ENCODE measurements at regions not wholly inside any gene's neighbourhood (a gene's known extent, or its start where the extent isn't known, plus 50 kb on each side); places are given as distances from the start of the nearest gene placed in this dataset.

GRCh38 chr11:134714021-134714656, 302.1 kb upstream of the B3GAT1 start:
- DNase-seq = no peak

GRCh38 chr11:134712228-134713145, 300.4 kb upstream of the B3GAT1 start:
- no peak for DNase-seq

- DNase-seq = no peak
Measured at GRCh38 chr11:134711588-134711987, 299.5 kb upstream of the B3GAT1 start.

GRCh38 chr11:134710861-134711407, 298.9 kb upstream of the B3GAT1 start:
- DNase-seq = no peak

GRCh38 chr11:134705858-134706257, 293.8 kb upstream of the B3GAT1 start:
- no peak for DNase-seq

GRCh38 chr11:134702827-134703226, 290.8 kb upstream of the B3GAT1 start:
- DNase-seq = no peak

- DNase-seq = no peak
Measured at GRCh38 chr11:134701564-134702165, 289.6 kb upstream of the B3GAT1 start.

- no peak for DNase-seq
Measured at GRCh38 chr11:134700101-134700640, 288.1 kb upstream of the B3GAT1 start.

- DNase-seq = no peak
Measured at GRCh38 chr11:134696455-134696854, 284.4 kb upstream of the B3GAT1 start.

GRCh38 chr11:134691985-134692384, 279.9 kb upstream of the B3GAT1 start:
- no peak for DNase-seq

GRCh38 chr11:134691295-134691873, 279.3 kb upstream of the B3GAT1 start:
- no peak for DNase-seq

- DNase-seq = no peak
Measured at GRCh38 chr11:134689886-134690285, 277.8 kb upstream of the B3GAT1 start.

GRCh38 chr11:134687548-134687947, 275.5 kb upstream of the B3GAT1 start:
- no peak for DNase-seq

- no peak for DNase-seq
Measured at GRCh38 chr11:134686460-134687061, 274.5 kb upstream of the B3GAT1 start.

GRCh38 chr11:134685793-134686380, 273.8 kb upstream of the B3GAT1 start:
- no peak for DNase-seq

GRCh38 chr11:134684576-134684975, 272.5 kb upstream of the B3GAT1 start:
- no peak for DNase-seq

- DNase-seq = no peak
Measured at GRCh38 chr11:134683860-134684259, 271.8 kb upstream of the B3GAT1 start.

- DNase-seq = no peak
Measured at GRCh38 chr11:134682577-134682976, 270.5 kb upstream of the B3GAT1 start.

- DNase-seq = no peak
Measured at GRCh38 chr11:134679592-134679991, 267.6 kb upstream of the B3GAT1 start.

- DNase-seq = no peak
Measured at GRCh38 chr11:134678744-134679143, 266.7 kb upstream of the B3GAT1 start.

- no peak for DNase-seq
Measured at GRCh38 chr11:134677891-134678551, 266.0 kb upstream of the B3GAT1 start.

Data from central memory CD4-positive, alpha-beta T cell (primary cell).